ENCODE measurements at regions not wholly inside any gene's neighbourhood (a gene's known extent, or its start where the extent isn't known, plus 50 kb on each side); places are given as distances from the start of the nearest gene placed in this dataset.

DNA sequence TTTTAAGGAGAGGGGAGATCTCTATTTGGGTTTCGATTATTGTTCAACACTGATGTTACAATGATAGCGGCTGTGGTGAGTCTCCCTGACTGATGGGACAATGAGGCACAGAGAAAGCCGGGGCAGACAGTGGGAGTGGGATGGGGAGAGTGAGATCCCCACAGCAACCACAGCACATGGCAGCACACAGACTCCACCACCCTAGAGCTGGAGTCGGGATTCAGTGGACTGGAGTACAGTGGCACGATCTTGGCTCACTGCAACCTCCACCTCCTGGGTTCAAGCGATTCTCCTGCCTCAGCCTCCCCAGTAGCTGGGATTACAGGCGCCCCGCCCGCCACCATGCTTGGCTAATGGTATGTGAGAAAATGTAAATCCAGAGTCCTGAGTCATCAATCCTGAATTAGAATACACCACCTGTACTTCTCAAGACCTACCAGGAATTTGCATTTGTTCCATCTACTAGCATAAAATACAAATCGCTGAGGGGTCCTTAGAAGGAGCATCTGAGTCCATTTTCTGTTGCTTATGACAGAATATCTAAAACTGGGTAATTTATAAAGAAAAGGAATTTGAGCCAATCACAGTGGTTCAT lies 125.8 kb downstream of the TOMM20 start (continued):
- TF ChIP-seq, protein P1, sequence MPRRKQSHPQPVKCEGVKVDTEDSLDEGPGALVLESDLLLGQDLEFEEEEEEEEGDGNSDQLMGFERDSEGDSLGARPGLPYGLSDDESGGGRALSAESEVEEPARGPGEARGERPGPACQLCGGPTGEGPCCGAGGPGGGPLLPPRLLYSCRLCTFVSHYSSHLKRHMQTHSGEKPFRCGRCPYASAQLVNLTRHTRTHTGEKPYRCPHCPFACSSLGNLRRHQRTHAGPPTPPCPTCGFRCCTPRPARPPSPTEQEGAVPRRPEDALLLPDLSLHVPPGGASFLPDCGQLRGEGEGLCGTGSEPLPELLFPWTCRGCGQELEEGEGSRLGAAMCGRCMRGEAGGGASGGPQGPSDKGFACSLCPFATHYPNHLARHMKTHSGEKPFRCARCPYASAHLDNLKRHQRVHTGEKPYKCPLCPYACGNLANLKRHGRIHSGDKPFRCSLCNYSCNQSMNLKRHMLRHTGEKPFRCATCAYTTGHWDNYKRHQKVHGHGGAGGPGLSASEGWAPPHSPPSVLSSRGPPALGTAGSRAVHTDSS (CRISPR knock-in tag; conservative IDR thresholded peaks at IDR 0.05): no peak
- TF ChIP-seq ZSCAN25 (CRISPR knock-in tag; IDR thresholded peaks at IDR 0.05) (no peak), RCOR2 (CRISPR knock-in tag; IDR thresholded peaks at IDR 0.05) (no peak), ZKSCAN5 (CRISPR knock-in tag; IDR thresholded peaks at IDR 0.05) (no peak), CBFB (CRISPR knock-in tag; IDR thresholded peaks at IDR 0.05) (no peak), STAG1 (CRISPR knock-in tag; IDR thresholded peaks at IDR 0.05) (no peak), MIER2 (CRISPR knock-in tag; IDR thresholded peaks at IDR 0.05) (no peak), ZFAT (CRISPR knock-in tag; conservative IDR thresholded peaks at IDR 0.05) (no peak)
- TF ChIP-seq, protein P2, sequence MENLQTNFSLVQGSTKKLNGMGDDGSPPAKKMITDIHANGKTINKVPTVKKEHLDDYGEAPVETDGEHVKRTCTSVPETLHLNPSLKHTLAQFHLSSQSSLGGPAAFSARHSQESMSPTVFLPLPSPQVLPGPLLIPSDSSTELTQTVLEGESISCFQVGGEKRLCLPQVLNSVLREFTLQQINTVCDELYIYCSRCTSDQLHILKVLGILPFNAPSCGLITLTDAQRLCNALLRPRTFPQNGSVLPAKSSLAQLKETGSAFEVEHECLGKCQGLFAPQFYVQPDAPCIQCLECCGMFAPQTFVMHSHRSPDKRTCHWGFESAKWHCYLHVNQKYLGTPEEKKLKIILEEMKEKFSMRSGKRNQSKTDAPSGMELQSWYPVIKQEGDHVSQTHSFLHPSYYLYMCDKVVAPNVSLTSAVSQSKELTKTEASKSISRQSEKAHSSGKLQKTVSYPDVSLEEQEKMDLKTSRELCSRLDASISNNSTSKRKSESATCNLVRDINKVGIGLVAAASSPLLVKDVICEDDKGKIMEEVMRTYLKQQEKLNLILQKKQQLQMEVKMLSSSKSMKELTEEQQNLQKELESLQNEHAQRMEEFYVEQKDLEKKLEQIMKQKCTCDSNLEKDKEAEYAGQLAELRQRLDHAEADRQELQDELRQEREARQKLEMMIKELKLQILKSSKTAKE (CRISPR knock-in tag; IDR thresholded peaks at IDR 0.05; ENCODE audit: borderline replicate concordance): no peak
- TF ChIP-seq, protein P3, sequence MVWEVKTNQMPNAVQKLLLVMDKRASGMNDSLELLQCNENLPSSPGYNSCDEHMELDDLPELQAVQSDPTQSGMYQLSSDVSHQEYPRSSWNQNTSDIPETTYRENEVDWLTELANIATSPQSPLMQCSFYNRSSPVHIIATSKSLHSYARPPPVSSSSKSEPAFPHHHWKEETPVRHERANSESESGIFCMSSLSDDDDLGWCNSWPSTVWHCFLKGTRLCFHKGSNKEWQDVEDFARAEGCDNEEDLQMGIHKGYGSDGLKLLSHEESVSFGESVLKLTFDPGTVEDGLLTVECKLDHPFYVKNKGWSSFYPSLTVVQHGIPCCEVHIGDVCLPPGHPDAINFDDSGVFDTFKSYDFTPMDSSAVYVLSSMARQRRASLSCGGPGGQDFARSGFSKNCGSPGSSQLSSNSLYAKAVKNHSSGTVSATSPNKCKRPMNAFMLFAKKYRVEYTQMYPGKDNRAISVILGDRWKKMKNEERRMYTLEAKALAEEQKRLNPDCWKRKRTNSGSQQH (CRISPR knock-in tag; IDR thresholded peaks at IDR 0.05; ENCODE audit: low read depth): no peak
- TF ChIP-seq, protein P4, sequence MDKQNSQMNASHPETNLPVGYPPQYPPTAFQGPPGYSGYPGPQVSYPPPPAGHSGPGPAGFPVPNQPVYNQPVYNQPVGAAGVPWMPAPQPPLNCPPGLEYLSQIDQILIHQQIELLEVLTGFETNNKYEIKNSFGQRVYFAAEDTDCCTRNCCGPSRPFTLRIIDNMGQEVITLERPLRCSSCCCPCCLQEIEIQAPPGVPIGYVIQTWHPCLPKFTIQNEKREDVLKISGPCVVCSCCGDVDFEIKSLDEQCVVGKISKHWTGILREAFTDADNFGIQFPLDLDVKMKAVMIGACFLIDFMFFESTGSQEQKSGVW (CRISPR knock-in tag; IDR thresholded peaks at IDR 0.05; ENCODE audit: borderline replicate concordance): no peak
